ENCODE measurements at regions not wholly inside any gene's neighbourhood (a gene's known extent, or its start where the extent isn't known, plus 50 kb on each side); places are given as distances from the start of the nearest gene placed in this dataset.
"Not testable (repeated sequence)": the region's sequence is repeated elsewhere in the genome, so short reads cannot be mapped to it uniquely, and the experiment has no call there.

GRCh38 chr3:75883719-75884118 lies 98.4 kb upstream of the ZNF717 start:
- not testable (repeated sequence) for TF ChIP-seq CTCF (IDR thresholded peaks at IDR 0.05); POLR2AphosphoS5 (IDR thresholded peaks at IDR 0.05; ENCODE audit: low read depth, low read length)
